22Rv1 (cell line): ENCODE measurements at regions not wholly inside any gene's neighbourhood (a gene's known extent, or its start where the extent isn't known, plus 50 kb on each side); places are given as distances from the start of the nearest gene placed in this dataset.

Experiments used
- ZFX ChIP-seq: fragments of 450-650 bp; IDR thresholded peaks from 2 replicates; pipeline ENCODE4 v1.6.1; 2017; ENCODE audit warnings: antibody characterized with exemption, borderline replicate concordance
- TF ChIP-seq, protein P1 (sequence below): fragments of 450-650 bp; IDR thresholded peaks from 2 replicates; pipeline ENCODE4 v1.5.1; 2017; ENCODE audit warnings: mild to moderate bottlenecking

DNA sequence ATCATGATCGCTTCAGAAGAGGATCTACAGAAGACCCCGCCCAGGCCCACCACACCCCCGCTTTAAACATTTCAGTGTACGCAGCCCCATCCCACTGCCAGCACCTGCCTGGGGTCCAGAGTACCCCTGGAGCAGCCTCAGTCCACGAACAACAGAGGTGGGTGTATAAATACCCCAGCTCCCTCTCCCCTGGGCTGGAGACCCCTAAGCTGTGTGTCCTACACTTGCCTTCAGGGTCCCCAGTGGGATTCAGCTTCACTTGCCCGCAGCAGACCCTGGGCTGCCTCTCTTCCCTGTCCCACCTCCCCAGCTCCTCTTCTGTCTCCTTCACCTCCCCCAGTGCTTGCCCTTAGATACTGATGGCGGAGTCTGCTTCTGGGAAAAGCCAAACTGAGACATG, 105.7 kb downstream of the RBFOX3 start:
- TF ChIP-seq, protein P1, sequence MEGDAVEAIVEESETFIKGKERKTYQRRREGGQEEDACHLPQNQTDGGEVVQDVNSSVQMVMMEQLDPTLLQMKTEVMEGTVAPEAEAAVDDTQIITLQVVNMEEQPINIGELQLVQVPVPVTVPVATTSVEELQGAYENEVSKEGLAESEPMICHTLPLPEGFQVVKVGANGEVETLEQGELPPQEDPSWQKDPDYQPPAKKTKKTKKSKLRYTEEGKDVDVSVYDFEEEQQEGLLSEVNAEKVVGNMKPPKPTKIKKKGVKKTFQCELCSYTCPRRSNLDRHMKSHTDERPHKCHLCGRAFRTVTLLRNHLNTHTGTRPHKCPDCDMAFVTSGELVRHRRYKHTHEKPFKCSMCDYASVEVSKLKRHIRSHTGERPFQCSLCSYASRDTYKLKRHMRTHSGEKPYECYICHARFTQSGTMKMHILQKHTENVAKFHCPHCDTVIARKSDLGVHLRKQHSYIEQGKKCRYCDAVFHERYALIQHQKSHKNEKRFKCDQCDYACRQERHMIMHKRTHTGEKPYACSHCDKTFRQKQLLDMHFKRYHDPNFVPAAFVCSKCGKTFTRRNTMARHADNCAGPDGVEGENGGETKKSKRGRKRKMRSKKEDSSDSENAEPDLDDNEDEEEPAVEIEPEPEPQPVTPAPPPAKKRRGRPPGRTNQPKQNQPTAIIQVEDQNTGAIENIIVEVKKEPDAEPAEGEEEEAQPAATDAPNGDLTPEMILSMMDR: no peak
- no peak for TF ChIP-seq ZFX
